Fibroblast of lung (primary cell): ENCODE measurements at regions not wholly inside any gene's neighbourhood (a gene's known extent, or its start where the extent isn't known, plus 50 kb on each side); places are given as distances from the start of the nearest gene placed in this dataset.

Experiments
- DNase-seq, 2 donors: peaks; one replicate each; pipeline versions ENCODE4 v3.0.0 to v3.0.0-alpha.2; 2010; ENCODE audit warnings: low read depth in 2 of 2
- H2AFZ ChIP-seq: 2 replicates; pipeline ENCODE4 v1.5.1; 2012; ENCODE audit warnings: low read length, control low read depth, inconsistent platforms
- H3K27ac ChIP-seq: 2 replicates; pipeline ENCODE4 v1.5.1; 2011; ENCODE audit warnings: low read length, control low read depth; ENCODE audit not compliant: insufficient read depth
- H3K27me3 ChIP-seq: 2 replicates; pipeline ENCODE4 v1.5.1; 2011; ENCODE audit warnings: mild to moderate bottlenecking, low read length; ENCODE audit not compliant: control insufficient read depth, insufficient read depth
- H3K36me3 ChIP-seq: 2 replicates; pipeline ENCODE4 v1.5.1; 2011; ENCODE audit warnings: low read length; ENCODE audit not compliant: control insufficient read depth, insufficient read depth
- H3K4me1 ChIP-seq: 2 replicates; pipeline ENCODE4 v1.5.1; 2011; ENCODE audit warnings: low read length; ENCODE audit not compliant: control insufficient read depth, insufficient read depth; ENCODE audit errors: extremely low read depth
- H3K4me2 ChIP-seq: 2 replicates; pipeline ENCODE4 v1.5.1; 2011; ENCODE audit warnings: low read length, control low read depth; ENCODE audit not compliant: insufficient read depth; ENCODE audit errors: extremely low read depth
- H3K4me3 ChIP-seq, 4 experiments: fragments of 200-600 bp in 1 of 4; sonication (generic) in 1 of 4; replicated peaks in 1 of 4; 2 replicates each; pipeline ENCODE4 v1.5.1; 2011 to 2016; ENCODE audit warnings: low read length in 4 of 4, low read depth in 3 of 4, mild to moderate bottlenecking in 3 of 4, control low read depth in 2 of 4, inconsistent platforms in 1 of 4, mixed read lengths in 1 of 4; ENCODE audit not compliant: insufficient read depth in 1 of 4; ENCODE audit errors: control extremely low read depth in 1 of 4
- H3K79me2 ChIP-seq: 2 replicates; pipeline ENCODE4 v1.5.1; 2012; ENCODE audit warnings: mild to moderate bottlenecking, low read length, inconsistent platforms; ENCODE audit not compliant: control insufficient read depth, insufficient read depth
- H3K9ac ChIP-seq: 2 replicates; pipeline ENCODE4 v1.5.1; 2011; ENCODE audit warnings: mild to moderate bottlenecking, low read length, control low read depth; ENCODE audit not compliant: insufficient read depth
- H3K9me3 ChIP-seq: 2 replicates; pipeline ENCODE4 v1.5.1; 2012; ENCODE audit warnings: low read depth, low read length; ENCODE audit not compliant: control insufficient read depth, insufficient read depth
- H4K20me1 ChIP-seq: 2 replicates; pipeline ENCODE4 v1.5.1; 2011; ENCODE audit warnings: low read length; ENCODE audit not compliant: control insufficient read depth, insufficient read depth; ENCODE audit errors: extremely low read depth
- CTCF ChIP-seq, 2 donors: IDR thresholded peaks in 1 of 2; conservative IDR thresholded peaks in 1 of 2; 1 replicate in 1 of 2; 2 replicates in 1 of 2; pipeline ENCODE4 v1.5.1; 2011 to 2012; ENCODE audit warnings: low read length in 2 of 2, control low read depth in 1 of 2, inconsistent platforms in 1 of 2, low read depth in 1 of 2, mild to moderate bottlenecking in 1 of 2
- EZH2 ChIP-seq: IDR thresholded peaks from 2 replicates; pipeline ENCODE4 v1.5.1; 2012; ENCODE audit warnings: low read length, control low read depth, mild to moderate bottlenecking; ENCODE audit errors: missing control alignments

DNA sequence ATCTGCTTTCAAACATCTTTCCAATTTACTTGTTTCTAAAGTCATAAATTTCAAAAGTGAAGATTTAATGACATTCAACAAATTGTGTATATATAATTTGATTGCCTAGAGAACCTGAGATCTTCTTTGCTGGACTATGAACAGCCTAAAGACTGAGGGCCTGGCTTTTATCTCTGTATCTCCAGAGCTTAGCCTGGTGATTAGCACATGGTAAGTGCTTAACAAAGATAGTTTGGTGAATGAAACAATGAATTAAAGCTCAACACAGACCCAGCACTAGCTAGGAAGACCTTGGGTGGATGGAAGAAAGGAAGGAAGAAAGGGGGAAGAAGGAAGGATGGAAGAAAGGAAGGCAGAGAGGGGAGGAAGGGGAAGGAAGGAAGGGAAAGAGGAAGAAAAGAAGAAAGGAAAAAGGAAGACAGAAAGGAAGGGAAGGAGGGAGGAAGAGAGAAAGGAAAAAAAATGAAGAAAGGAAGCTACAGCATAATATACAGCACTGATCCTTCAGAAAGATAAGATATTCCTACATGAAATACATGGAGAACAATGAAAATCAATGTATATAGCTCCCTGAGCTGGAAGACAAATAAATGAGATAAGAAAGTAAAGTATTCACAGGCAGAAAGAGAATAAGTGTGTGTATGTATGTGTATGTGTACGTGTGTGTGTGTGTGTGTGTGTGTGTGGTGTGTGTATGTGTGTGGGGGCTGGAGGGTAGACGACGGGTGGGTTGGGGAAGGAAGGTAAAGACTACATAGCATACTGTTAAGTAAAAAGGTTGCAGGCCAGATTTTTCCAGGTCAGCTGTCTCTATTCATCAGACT, 318.2 kb downstream of the TNS1 start:
- Histone ChIP-seq H3K27me3 (peaks cover 7% of the 10 kb centered on the region), H3K9me3 (no peaks in the 10 kb centered on the region), H3K36me3 (no peaks in the 10 kb centered on the region), H3K9ac (no peak overlapping the region), H3K27ac (no peak overlapping the region), H3K4me3 (no peak overlapping the region), H3K4me2 (no peak overlapping the region), H3K4me1 (peaks cover 6% of the 10 kb centered on the region), H2AFZ (no peak overlapping the region), H4K20me1 (no peaks in the 10 kb centered on the region), H3K79me2 (no peaks in the 10 kb centered on the region)
- TF ChIP-seq EZH2 (no peak), CTCF (conservative IDR thresholded peaks at IDR 0.05 in 1 of 2, IDR thresholded peaks at IDR 0.05 in 1 of 2; ENCODE audit: low read depth in 1 of 2, low read length in 2 of 2) (no peak)
- no peak for DNase-seq

DNA sequence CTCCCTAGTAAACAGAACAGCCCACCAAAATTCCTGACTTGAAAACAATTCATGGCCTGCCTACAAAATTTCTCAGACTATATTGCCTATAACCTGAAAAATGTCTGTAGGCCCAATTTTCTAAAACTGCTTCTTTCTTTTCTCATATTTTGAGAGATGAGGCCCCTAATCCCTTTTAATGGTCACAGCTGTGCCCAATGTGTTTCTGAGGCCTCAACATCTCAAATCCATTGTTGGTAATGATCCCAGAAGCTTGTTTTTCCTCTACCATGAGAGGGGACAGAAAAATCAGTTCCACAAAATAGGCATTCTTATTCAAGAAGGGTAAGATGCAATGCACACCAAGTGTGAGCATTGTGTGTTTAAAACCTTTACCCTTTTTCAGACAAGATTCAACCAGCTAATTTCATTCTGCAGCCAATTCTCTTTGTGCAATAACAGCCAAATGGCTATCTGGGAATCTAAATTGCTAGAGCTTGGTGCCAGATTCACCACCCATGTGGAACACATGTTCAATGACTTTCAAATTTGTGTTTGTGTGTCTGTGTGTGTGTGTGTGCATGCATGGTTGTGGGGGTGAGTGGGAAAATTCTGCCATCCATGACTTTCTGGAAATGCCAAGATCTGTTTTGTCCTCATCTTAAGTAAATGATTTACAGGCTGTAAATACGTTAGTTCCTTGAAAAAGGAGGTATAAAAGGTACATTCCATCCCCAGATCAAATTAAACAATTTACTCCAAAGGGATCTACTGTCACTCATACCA, 319.5 kb downstream of the TNS1 start:
- TF ChIP-seq EZH2 (no peak), CTCF (conservative IDR thresholded peaks at IDR 0.05 in 1 of 2, IDR thresholded peaks at IDR 0.05 in 1 of 2; ENCODE audit: low read depth in 1 of 2, low read length in 2 of 2) (no peak)
- no peak overlapping the region for H3K9ac ChIP-seq
- H3K4me3 ChIP-seq = no peak overlapping the region
- DNase-seq = no peak
- H3K4me1 ChIP-seq = peaks cover 6% of the 10 kb centered on the region
- H3K27me3 ChIP-seq = peaks cover 7% of the 10 kb centered on the region
- no peak overlapping the region for H2AFZ ChIP-seq
- no peaks in the 10 kb centered on the region for H3K36me3 ChIP-seq
- no peaks in the 10 kb centered on the region for H3K79me2 ChIP-seq
- H4K20me1 ChIP-seq = no peaks in the 10 kb centered on the region
- no peaks in the 10 kb centered on the region for H3K9me3 ChIP-seq
- no peak overlapping the region for H3K4me2 ChIP-seq
- H3K27ac ChIP-seq = no peak overlapping the region

GRCh38 chr2:217681791-217682190, 321.0 kb downstream of the TNS1 start:
- Histone ChIP-seq H4K20me1 (no peaks in the 10 kb centered on the region), H3K9me3 (no peaks in the 10 kb centered on the region), H3K27me3 (no peaks in the 10 kb centered on the region), H3K79me2 (no peaks in the 10 kb centered on the region), H3K4me3 (no peak overlapping the region), H3K9ac (no peak overlapping the region), H3K4me1 (peaks cover 2% of the 10 kb centered on the region), H3K27ac (no peak overlapping the region), H3K36me3 (no peaks in the 10 kb centered on the region), H2AFZ (no peak overlapping the region), H3K4me2 (no peak overlapping the region)
- DNase-seq = no peak
- TF ChIP-seq EZH2 (no peak), CTCF (conservative IDR thresholded peaks at IDR 0.05 in 1 of 2, IDR thresholded peaks at IDR 0.05 in 1 of 2; ENCODE audit: low read depth in 1 of 2, low read length in 2 of 2) (no peak)
